ENCODE measurements at regions not wholly inside any gene's neighbourhood (a gene's known extent, or its start where the extent isn't known, plus 50 kb on each side); places are given as distances from the start of the nearest gene placed in this dataset.
"Not testable (repeated sequence)": the region's sequence is repeated elsewhere in the genome, so short reads cannot be mapped to it uniquely, and the experiment has no call there.

GRCh38 chr7:155380976-155381851, 76.7 kb upstream of the EN2 start:
- in situ Hi-C loops (cut with MboI; ENCODE audit: low sequenced_read_pairs) = loop anchor here (25.0 kb wide), 1 partner anchor 381 kb away; no protein-coding TSS in a partner anchor
- Histone ChIP-seq H3K27me3 (ENCODE audit: low read depth) (peaks cover 43% of the 10 kb centered on the region), H3K36me3 (replicated peaks) (no peaks in the 10 kb centered on the region), H3K9me3 (no peaks in the 10 kb centered on the region), H3K4me1 (peaks cover 2% of the 10 kb centered on the region; the same call in 1 of the 2 replicates), H3K4me3 (no peak overlapping the region)
- DNase-seq (ENCODE audit: low spot score in 2 of 2) = no peak

GRCh38 chr7:155381852-155382801, 75.8 kb upstream of the EN2 start:
- H3K9me3 ChIP-seq = no peaks in the 10 kb centered on the region
- H3K4me1 ChIP-seq = peaks cover 2% of the 10 kb centered on the region; the same call in 1 of the 2 replicates
- no peak overlapping the region for H3K4me3 ChIP-seq
- no peak for DNase-seq (ENCODE audit: low spot score in 2 of 2)
- peaks cover 33% of the 10 kb centered on the region for H3K27me3 ChIP-seq (ENCODE audit: low read depth)
- H3K36me3 ChIP-seq (replicated peaks) = no peaks in the 10 kb centered on the region
- in situ Hi-C loops (cut with MboI; ENCODE audit: low sequenced_read_pairs) = loop anchor here (25.0 kb wide), 1 partner anchor 380 kb away; no protein-coding TSS in a partner anchor

GRCh38 chr7:155382802-155383171, 75.1 kb upstream of the EN2 start:
- peaks cover 2% of the 10 kb centered on the region; the same call in 1 of the 2 replicates for H3K4me1 ChIP-seq
- H3K9me3 ChIP-seq = no peaks in the 10 kb centered on the region
- in situ Hi-C loops (cut with MboI; ENCODE audit: low sequenced_read_pairs) = loop anchor here (25.0 kb wide), 1 partner anchor 380 kb away; no protein-coding TSS in a partner anchor
- H3K36me3 ChIP-seq (replicated peaks) = no peaks in the 10 kb centered on the region
- peaks cover 27% of the 10 kb centered on the region for H3K27me3 ChIP-seq (ENCODE audit: low read depth)
- H3K4me3 ChIP-seq = no peak overlapping the region
- no peak for DNase-seq (ENCODE audit: low spot score in 2 of 2)

- Histone ChIP-seq H3K36me3 (replicated peaks) (no peaks in the 10 kb centered on the region), H3K4me3 (no peak overlapping the region), H3K27me3 (ENCODE audit: low read depth) (peaks cover 16% of the 10 kb centered on the region), H3K4me1 (peaks cover 2% of the 10 kb centered on the region; the same call in 1 of the 2 replicates), H3K9me3 (no peaks in the 10 kb centered on the region)
- DNase-seq (ENCODE audit: low spot score in 2 of 2) = no peak
- in situ Hi-C loops (cut with MboI; ENCODE audit: low sequenced_read_pairs) = loop anchor here (25.0 kb wide), 1 partner anchor 378 kb away; no protein-coding TSS in a partner anchor
These were observed 74.0 kb upstream of the EN2 start for GRCh38 chr7:155383756-155384491.

- Histone ChIP-seq H3K4me3 (no peak overlapping the region), H3K27me3 (ENCODE audit: low read depth) (peaks cover 10% of the 10 kb centered on the region), H3K36me3 (replicated peaks) (no peaks in the 10 kb centered on the region), H3K9me3 (no peaks in the 10 kb centered on the region), H3K4me1 (peaks cover 2% of the 10 kb centered on the region; the same call in 1 of the 2 replicates)
- DNase-seq (ENCODE audit: low spot score in 2 of 2) = no peak
- in situ Hi-C loops (cut with MboI; ENCODE audit: low sequenced_read_pairs) = loop anchor here (25.0 kb wide), 1 partner anchor 378 kb away; no protein-coding TSS in a partner anchor
These were observed 73.2 kb upstream of the EN2 start for GRCh38 chr7:155384751-155385150.

- DNase-seq (ENCODE audit: low spot score in 2 of 2); H3K4me3 ChIP-seq; H3K27me3 ChIP-seq (ENCODE audit: low read depth); H3K36me3 ChIP-seq (replicated peaks); H3K9me3 ChIP-seq; H3K4me1 ChIP-seq: not testable (repeated sequence)
- in situ Hi-C loops (cut with MboI; ENCODE audit: low sequenced_read_pairs) = loop anchor here (25.0 kb wide), 1 partner anchor 377 kb away; no protein-coding TSS in a partner anchor
These were observed 72.7 kb upstream of the EN2 start for GRCh38 chr7:155385182-155385581.

- Histone ChIP-seq H3K27me3 (ENCODE audit: low read depth) (0 out of 2 replicates have a peak, but pooled peaks cover 3% of the 10 kb centered on the region), H3K9me3 (no peaks in the 10 kb centered on the region), H3K4me1 (no peaks in the 10 kb centered on the region), H3K36me3 (replicated peaks) (no peaks in the 10 kb centered on the region), H3K4me3 (no peak overlapping the region)
- DNase-seq (ENCODE audit: low spot score in 2 of 2) = no peak
- in situ Hi-C loops (cut with MboI; ENCODE audit: low sequenced_read_pairs) = loop anchor here (25.0 kb wide), 1 partner anchor 376 kb away; no protein-coding TSS in a partner anchor
These were observed 71.3 kb upstream of the EN2 start for GRCh38 chr7:155386608-155387007.

GRCh38 chr7:155387066-155387620, 70.8 kb upstream of the EN2 start:
- in situ Hi-C loops (cut with MboI; ENCODE audit: low sequenced_read_pairs) = loop anchor here (25.0 kb wide), 1 partner anchor 375 kb away; no protein-coding TSS in a partner anchor
- no peak for DNase-seq (ENCODE audit: low spot score in 2 of 2)
- 0 out of 2 replicates have a peak, but pooled peaks cover 3% of the 10 kb centered on the region for H3K27me3 ChIP-seq (ENCODE audit: low read depth)
- H3K4me1 ChIP-seq = no peaks in the 10 kb centered on the region
- no peaks in the 10 kb centered on the region for H3K36me3 ChIP-seq (replicated peaks)
- no peaks in the 10 kb centered on the region for H3K9me3 ChIP-seq
- H3K4me3 ChIP-seq = no peak overlapping the region

- no peaks in the 10 kb centered on the region for H3K4me1 ChIP-seq
- no peaks in the 10 kb centered on the region for H3K9me3 ChIP-seq
- no peak for DNase-seq (ENCODE audit: low spot score in 2 of 2)
- no peak overlapping the region for H3K4me3 ChIP-seq
- in situ Hi-C loops (cut with MboI; ENCODE audit: low sequenced_read_pairs) = loop anchor here (25.0 kb wide), 1 partner anchor 374 kb away; no protein-coding TSS in a partner anchor
- H3K36me3 ChIP-seq (replicated peaks) = no peaks in the 10 kb centered on the region
- 0 out of 2 replicates have a peak, but pooled peaks cover 3% of the 10 kb centered on the region for H3K27me3 ChIP-seq (ENCODE audit: low read depth)
These were observed 69.4 kb upstream of the EN2 start for GRCh38 chr7:155388561-155388960.

- H3K4me3 ChIP-seq = no peak overlapping the region
- no peaks in the 10 kb centered on the region for H3K4me1 ChIP-seq
- no peak for DNase-seq (ENCODE audit: low spot score in 2 of 2)
- H3K9me3 ChIP-seq = no peaks in the 10 kb centered on the region
- H3K27me3 ChIP-seq (ENCODE audit: low read depth) = 0 out of 2 replicates have a peak, but pooled peaks cover 3% of the 10 kb centered on the region
- no peaks in the 10 kb centered on the region for H3K36me3 ChIP-seq (replicated peaks)
- in situ Hi-C loops (cut with MboI; ENCODE audit: low sequenced_read_pairs) = loop anchor here (25.0 kb wide), 1 partner anchor 371 kb away; no protein-coding TSS in a partner anchor
These were observed 66.5 kb upstream of the EN2 start for GRCh38 chr7:155391414-155391813.

- Histone ChIP-seq H3K36me3 (replicated peaks) (no peaks in the 10 kb centered on the region), H3K9me3 (no peaks in the 10 kb centered on the region), H3K4me1 (no peaks in the 10 kb centered on the region), H3K27me3 (ENCODE audit: low read depth) (0 out of 2 replicates have a peak, but pooled peaks cover 3% of the 10 kb centered on the region), H3K4me3 (no peak overlapping the region)
- DNase-seq (ENCODE audit: low spot score in 2 of 2) = no peak
- in situ Hi-C loops (cut with MboI; ENCODE audit: low sequenced_read_pairs) = loop anchor here (25.0 kb wide), 1 partner anchor 369 kb away; no protein-coding TSS in a partner anchor
These were observed 65.0 kb upstream of the EN2 start for GRCh38 chr7:155392726-155393570.
